ENCODE measurements at regions not wholly inside any gene's neighbourhood (a gene's known extent, or its start where the extent isn't known, plus 50 kb on each side); places are given as distances from the start of the nearest gene placed in this dataset.

- no peak for TF ChIP-seq SRF (IDR thresholded peaks at IDR 0.05; ENCODE audit: low read depth)
- no peak for TF ChIP-seq POLR2A (IDR thresholded peaks at IDR 0.05; ENCODE audit: borderline replicate concordance, extremely low read depth, insufficient read depth, insufficient read length)
- TF ChIP-seq EGR1 (IDR thresholded peaks at IDR 0.05; ENCODE audit: low read depth) = no peak
- TF ChIP-seq SP1 (IDR thresholded peaks at IDR 0.05; ENCODE audit: low read depth) = no peak
Observed at GRCh38 chr6:164195278-164195941, 780.9 kb downstream of the QKI start (continued).

DNA sequence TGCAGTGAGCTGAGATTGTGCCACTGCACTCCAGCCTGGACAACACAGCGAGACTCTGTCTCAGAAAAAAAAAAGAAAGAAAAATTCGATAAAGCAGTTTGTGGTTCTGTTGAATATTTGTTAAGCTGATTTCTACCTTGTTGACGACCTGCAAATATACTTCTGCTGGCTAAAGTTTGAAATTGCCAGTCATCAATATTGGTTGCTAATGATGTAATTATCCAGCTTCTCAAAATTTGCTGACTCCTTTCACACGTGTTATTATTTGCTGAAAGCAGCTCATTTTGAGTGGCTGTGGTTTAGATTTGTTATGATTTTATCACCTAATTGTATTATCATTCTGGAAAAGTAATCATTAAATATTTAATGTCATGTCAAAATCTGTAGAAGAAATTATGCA, 774.3 kb downstream of the QKI start:
- Histone ChIP-seq H3K4me1 (ENCODE audit: control insufficient read depth in 1 of 2, insufficient read depth in 2 of 2, low read length in 2 of 2) (no peaks in the 10 kb centered on the region), H3K27me3 (ENCODE audit: insufficient read depth, low read length) (no peaks in the 10 kb centered on the region), H3K9ac (ENCODE audit: low read length) (no peak overlapping the region), H4K20me1 (ENCODE audit: insufficient read depth) (no peaks in the 10 kb centered on the region), H3K79me2 (ENCODE audit: insufficient read depth, low read length) (no peaks in the 10 kb centered on the region), H3K4me3 (replicated peaks in 1 of 2; ENCODE audit: low read depth in 1 of 2, low read length in 2 of 2) (no peak overlapping the region), H3K36me3 (ENCODE audit: control insufficient read depth in 1 of 2, insufficient read depth in 2 of 2, low read length in 2 of 2) (no peaks in the 10 kb centered on the region), H3K4me2 (ENCODE audit: low read length) (no peak overlapping the region), H2AFZ (ENCODE audit: low read depth, low read length, poor library complexity, severe bottlenecking) (no peak overlapping the region), H3K9me2 (ENCODE audit: insufficient read depth) (no peaks in the 10 kb centered on the region), H3K9me3 (ENCODE audit: control insufficient read depth in 1 of 2, insufficient read depth in 1 of 2, low read depth in 1 of 2, low read length in 2 of 2) (peaks cover 0 to 6% of the 10 kb centered on the region in 2 experiments; a peak in 1 of 4 replicates), H3K27ac (ENCODE audit: low read depth, low read length) (no peak overlapping the region)
- BruUV-seq (replicated peaks) = no TSS peak
- ChIA-PET POLR2A (no interaction called here), CTCF (no interaction called here), RAD21 (ENCODE audit: low non-redundant PET in 1 of 2, low total read pairs in 2 of 2, uncharacterized antibody in 2 of 2, unreplicated experiment in 2 of 2) (no interaction called here)
- intact Hi-C loops (cut with micrococcal nuclease) = no loop called here
- no peak for TF ChIP-seq CEBPB (IDR thresholded peaks at IDR 0.05; ENCODE audit: low read depth)
- TF ChIP-seq, protein P1, sequence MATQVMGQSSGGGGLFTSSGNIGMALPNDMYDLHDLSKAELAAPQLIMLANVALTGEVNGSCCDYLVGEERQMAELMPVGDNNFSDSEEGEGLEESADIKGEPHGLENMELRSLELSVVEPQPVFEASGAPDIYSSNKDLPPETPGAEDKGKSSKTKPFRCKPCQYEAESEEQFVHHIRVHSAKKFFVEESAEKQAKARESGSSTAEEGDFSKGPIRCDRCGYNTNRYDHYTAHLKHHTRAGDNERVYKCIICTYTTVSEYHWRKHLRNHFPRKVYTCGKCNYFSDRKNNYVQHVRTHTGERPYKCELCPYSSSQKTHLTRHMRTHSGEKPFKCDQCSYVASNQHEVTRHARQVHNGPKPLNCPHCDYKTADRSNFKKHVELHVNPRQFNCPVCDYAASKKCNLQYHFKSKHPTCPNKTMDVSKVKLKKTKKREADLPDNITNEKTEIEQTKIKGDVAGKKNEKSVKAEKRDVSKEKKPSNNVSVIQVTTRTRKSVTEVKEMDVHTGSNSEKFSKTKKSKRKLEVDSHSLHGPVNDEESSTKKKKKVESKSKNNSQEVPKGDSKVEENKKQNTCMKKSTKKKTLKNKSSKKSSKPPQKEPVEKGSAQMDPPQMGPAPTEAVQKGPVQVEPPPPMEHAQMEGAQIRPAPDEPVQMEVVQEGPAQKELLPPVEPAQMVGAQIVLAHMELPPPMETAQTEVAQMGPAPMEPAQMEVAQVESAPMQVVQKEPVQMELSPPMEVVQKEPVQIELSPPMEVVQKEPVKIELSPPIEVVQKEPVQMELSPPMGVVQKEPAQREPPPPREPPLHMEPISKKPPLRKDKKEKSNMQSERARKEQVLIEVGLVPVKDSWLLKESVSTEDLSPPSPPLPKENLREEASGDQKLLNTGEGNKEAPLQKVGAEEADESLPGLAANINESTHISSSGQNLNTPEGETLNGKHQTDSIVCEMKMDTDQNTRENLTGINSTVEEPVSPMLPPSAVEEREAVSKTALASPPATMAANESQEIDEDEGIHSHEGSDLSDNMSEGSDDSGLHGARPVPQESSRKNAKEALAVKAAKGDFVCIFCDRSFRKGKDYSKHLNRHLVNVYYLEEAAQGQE (IDR thresholded peaks at IDR 0.05; ENCODE audit: low read depth) = no peak
- TF ChIP-seq ELF1 (IDR thresholded peaks at IDR 0.05; ENCODE audit: borderline replicate concordance, low read depth) = no peak
- TF ChIP-seq YY1 (IDR thresholded peaks at IDR 0.05; ENCODE audit: extremely low read depth, insufficient replicate concordance, low read depth, low read length) = no peak
- no peak for TF ChIP-seq POLR2A (IDR thresholded peaks at IDR 0.05; ENCODE audit: borderline replicate concordance, extremely low read depth, insufficient read depth, insufficient read length)
- TF ChIP-seq SRF (IDR thresholded peaks at IDR 0.05; ENCODE audit: low read depth) = no peak
- TF ChIP-seq, protein P2, sequence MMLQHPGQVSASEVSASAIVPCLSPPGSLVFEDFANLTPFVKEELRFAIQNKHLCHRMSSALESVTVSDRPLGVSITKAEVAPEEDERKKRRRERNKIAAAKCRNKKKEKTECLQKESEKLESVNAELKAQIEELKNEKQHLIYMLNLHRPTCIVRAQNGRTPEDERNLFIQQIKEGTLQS (IDR thresholded peaks at IDR 0.05) = no peak
- TF ChIP-seq ZNF274 (IDR thresholded peaks at IDR 0.05; ENCODE audit: low read depth, low read length) = no peak
- TF ChIP-seq CBX3 (IDR thresholded peaks at IDR 0.05; ENCODE audit: low read depth) = no peak
- TF ChIP-seq RAD21 (IDR thresholded peaks at IDR 0.05; ENCODE audit: low read depth) = no peak
- TF ChIP-seq SP1 (IDR thresholded peaks at IDR 0.05; ENCODE audit: low read depth) = no peak
- TF ChIP-seq, protein P3, sequence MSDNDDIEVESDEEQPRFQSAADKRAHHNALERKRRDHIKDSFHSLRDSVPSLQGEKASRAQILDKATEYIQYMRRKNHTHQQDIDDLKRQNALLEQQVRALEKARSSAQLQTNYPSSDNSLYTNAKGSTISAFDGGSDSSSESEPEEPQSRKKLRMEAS (IDR thresholded peaks at IDR 0.05) = no peak
- DNase-seq (ENCODE audit: low read depth, low spot score) (no peak), ATAC-seq (no peak)
